H9 (cell line): ENCODE measurements at regions not wholly inside any gene's neighbourhood (a gene's known extent, or its start where the extent isn't known, plus 50 kb on each side); places are given as distances from the start of the nearest gene placed in this dataset.

Experiments
- DNase-seq: peaks from one replicate; pipeline ENCODE4 v3.0.0-alpha.2; 2017
- H2AFZ ChIP-seq: one replicate; pipeline ENCODE4 v1.6.1; 2013; ENCODE audit warnings: mild to moderate bottlenecking, low read length, control low read depth, moderate library complexity
- H2AK5ac ChIP-seq: 2 replicates; pipeline ENCODE4 v1.6.1; 2013; ENCODE audit warnings: low read length, control low read depth, mixed read lengths; ENCODE audit not compliant: insufficient read length
- H2BK120ac ChIP-seq: one replicate; pipeline ENCODE4 v1.6.1; 2013; ENCODE audit warnings: low read depth, mild to moderate bottlenecking, low read length, control low read depth, inconsistent platforms; ENCODE audit not compliant: poor library complexity, severe bottlenecking
- H2BK12ac ChIP-seq: 2 replicates; pipeline ENCODE4 v1.6.1; 2013; ENCODE audit warnings: low read length, control low read depth, mixed read lengths, low read depth; ENCODE audit not compliant: insufficient read length
- H2BK15ac ChIP-seq: 2 replicates; pipeline ENCODE4 v1.6.1; 2013; ENCODE audit warnings: low read depth, low read length, control low read depth
- H2BK20ac ChIP-seq: one replicate; pipeline ENCODE4 v1.6.1; 2013; ENCODE audit warnings: low read depth, mild to moderate bottlenecking, low read length, control low read depth, inconsistent platforms; ENCODE audit not compliant: poor library complexity, severe bottlenecking
- H2BK5ac ChIP-seq: 2 replicates; pipeline ENCODE4 v1.6.1; 2013; ENCODE audit warnings: low read length, control low read depth, mixed read lengths; ENCODE audit not compliant: insufficient read length
- H3K14ac ChIP-seq: 2 replicates; pipeline ENCODE4 v1.6.1; 2013; ENCODE audit warnings: low read length, control low read depth; ENCODE audit not compliant: insufficient read depth
- H3K18ac ChIP-seq: 2 replicates; pipeline ENCODE4 v1.6.1; 2013; ENCODE audit warnings: low read depth, mild to moderate bottlenecking, mixed read lengths, low read length, control low read depth; ENCODE audit not compliant: insufficient read length
- H3K23ac ChIP-seq: 2 replicates; pipeline ENCODE4 v1.6.1; 2013; ENCODE audit warnings: low read length, control low read depth, mixed read lengths, low read depth; ENCODE audit not compliant: insufficient read length
- H3K23me2 ChIP-seq: 2 replicates; pipeline ENCODE4 v1.6.1; 2013; ENCODE audit warnings: low read depth, mild to moderate bottlenecking, mixed read lengths, low read length, control low read depth; ENCODE audit not compliant: insufficient read length, poor library complexity, severe bottlenecking
- H3K27ac ChIP-seq: 2 replicates; pipeline ENCODE4 v1.5.1; 2013; ENCODE audit warnings: low read length, control low read depth, mixed read lengths, low read depth; ENCODE audit not compliant: insufficient read length
- H3K27me3 ChIP-seq: 2 replicates; pipeline ENCODE4 v1.6.1; 2013; ENCODE audit warnings: low read length, control low read depth, inconsistent platforms; ENCODE audit not compliant: insufficient read depth
- H3K4ac ChIP-seq: 2 replicates; pipeline ENCODE4 v1.6.1; 2013; ENCODE audit warnings: low read depth, mild to moderate bottlenecking, control low read depth, inconsistent platforms, low read length, moderate library complexity
- H3K4me1 ChIP-seq: 2 replicates; pipeline ENCODE4 v1.6.1; 2013; ENCODE audit warnings: low read length, control low read depth, inconsistent platforms; ENCODE audit not compliant: insufficient read depth
- H3K4me2 ChIP-seq: 2 replicates; pipeline ENCODE4 v1.6.1; 2013; ENCODE audit warnings: low read length, control low read depth, mixed read lengths; ENCODE audit not compliant: insufficient read length, insufficient read depth
- H3K56ac ChIP-seq: 2 replicates; pipeline ENCODE4 v1.6.1; 2013; ENCODE audit warnings: low read depth, mild to moderate bottlenecking, mixed read lengths, low read length, control low read depth; ENCODE audit not compliant: insufficient read length
- H3K79me1 ChIP-seq: 2 replicates; pipeline ENCODE4 v1.6.1; 2013; ENCODE audit warnings: low read depth, mild to moderate bottlenecking, moderate library complexity, low read length, control low read depth, inconsistent platforms; ENCODE audit not compliant: insufficient read depth, poor library complexity, severe bottlenecking
- H3K79me2 ChIP-seq: 2 replicates; pipeline ENCODE4 v1.6.1; 2013; ENCODE audit warnings: low read length, control low read depth, inconsistent platforms; ENCODE audit not compliant: insufficient read depth
- H3K9ac ChIP-seq: 2 replicates; pipeline ENCODE4 v1.6.1; 2013; ENCODE audit warnings: low read length, control low read depth, mixed read lengths; ENCODE audit not compliant: insufficient read length; ENCODE audit errors: extremely low read depth
- H3K9me3 ChIP-seq: one replicate; pipeline ENCODE4 v1.6.1; 2013; ENCODE audit warnings: low read depth, low read length, inconsistent platforms; ENCODE audit not compliant: control insufficient read depth
- H3T11ph ChIP-seq: one replicate; pipeline ENCODE4 v1.6.1; 2013; ENCODE audit warnings: mild to moderate bottlenecking, low read length, control low read depth, inconsistent platforms
- H4K20me1 ChIP-seq: one replicate; pipeline ENCODE4 v1.6.1; 2013; ENCODE audit not compliant: control insufficient read depth, insufficient read length, insufficient read depth
- H4K5ac ChIP-seq: 2 replicates; pipeline ENCODE4 v1.6.1; 2013; ENCODE audit warnings: low read depth, mild to moderate bottlenecking, mixed read lengths, low read length, control low read depth; ENCODE audit not compliant: insufficient read length
- H4K8ac ChIP-seq: replicated peaks from 2 replicates; pipeline ENCODE4 v1.6.1; 2013; ENCODE audit warnings: low read length, control low read depth, mixed read lengths, low read depth; ENCODE audit not compliant: insufficient read length
- H4K91ac ChIP-seq: 2 replicates; pipeline ENCODE4 v1.6.1; 2013; ENCODE audit warnings: low read depth, mild to moderate bottlenecking, moderate library complexity, mixed read lengths, low read length, control low read depth; ENCODE audit not compliant: insufficient read length
- H3K27ac Mint-ChIP-seq, 3 experiments: 2 replicates in 2 of 3; 3 replicates in 1 of 3; pipeline ENCODE4 v1.8.0; 2020 to 2021; ENCODE audit warnings: mixed read lengths in 3 of 3, mild to moderate bottlenecking in 1 of 3, moderate library complexity in 1 of 3
- H3K27me3 Mint-ChIP-seq: 2 replicates; pipeline ENCODE4 v1.8.0; 2021; ENCODE audit warnings: low read depth, mild to moderate bottlenecking, moderate library complexity, mixed read lengths
- H3K36me3 Mint-ChIP-seq, 3 experiments: 2 replicates in 2 of 3; 3 replicates in 1 of 3; pipeline ENCODE4 v1.8.0; 2020 to 2021; ENCODE audit warnings: low read depth in 3 of 3, mixed read lengths in 3 of 3; ENCODE audit not compliant: insufficient read depth in 1 of 3
- H3K4me1 Mint-ChIP-seq, 2 experiments: 2 replicates each; pipeline ENCODE4 v1.8.0; 2020; ENCODE audit warnings: mixed read lengths in 2 of 2
- H3K4me3 Mint-ChIP-seq, 2 experiments: 2 replicates in 1 of 2; 3 replicates in 1 of 2; pipeline ENCODE4 v1.8.0; 2020 to 2021; ENCODE audit warnings: mild to moderate bottlenecking in 2 of 2, mixed read lengths in 2 of 2, moderate library complexity in 1 of 2
- H3K9me3 Mint-ChIP-seq, 2 experiments: 2 replicates in 1 of 2; 3 replicates in 1 of 2; pipeline ENCODE4 v1.8.0; 2020; ENCODE audit warnings: mild to moderate bottlenecking in 2 of 2, mixed read lengths in 2 of 2, moderate library complexity in 1 of 2
- CTCF ChIP-seq: fragments of 200-600 bp; sonication (generic); conservative IDR thresholded peaks from 3 replicates; pipeline ENCODE4 v1.8.0; 2021; ENCODE audit warnings: antibody characterized with exemption, mild to moderate bottlenecking
- WGBS: extraction: QIAGEN DNeasy Blood & Tissue Kit; methylation state at CpG from one replicate; pipeline ENCODE4 v1.1.7; 2013; ENCODE audit warnings: missing lambda C conversion rate, low lambda C conversion rate, mixed read lengths; ENCODE audit not compliant: insufficient read length; ENCODE audit errors: extremely low coverage; 5-methylcytosine and 5-hydroxymethylcytosine counted together

- Histone ChIP-seq H3K79me2 (no peaks in the 10 kb centered on the region), H3K4me2 (no peak overlapping the region), H2BK5ac (no peak overlapping the region), H4K91ac (no peak overlapping the region), H3K4ac (no peak overlapping the region), H2AK5ac (no peak overlapping the region), H3K23me2 (no peaks in the 10 kb centered on the region), H2BK20ac (no peak overlapping the region), H3K27ac (no peak overlapping the region), H2BK15ac (no peak overlapping the region), H4K20me1 (no peaks in the 10 kb centered on the region), H3K14ac (no peak overlapping the region), H2BK12ac (no peak overlapping the region), H3T11ph (no peak overlapping the region), H3K9me3 (peaks cover 4% of the 10 kb centered on the region), H2BK120ac (no peak overlapping the region), H4K5ac (no peak overlapping the region), H3K9ac (no peak overlapping the region), H4K8ac (no peak overlapping the region), H3K27me3 (no peaks in the 10 kb centered on the region), H3K79me1 (no peaks in the 10 kb centered on the region), H3K4me1 (no peaks in the 10 kb centered on the region), H2AFZ (no peak overlapping the region), H3K56ac (no peak overlapping the region), H3K23ac (no peak overlapping the region), H3K18ac (no peak overlapping the region)
- no peak overlapping the region for H3K27ac Mint-ChIP-seq
- no peaks in the 10 kb centered on the region for H3K4me1 Mint-ChIP-seq
- no CpG with 5 or more reads among the region's 1 CpG for WGBS
- peaks cover 0 to 13% (median 7%) of the 10 kb centered on the region in 3 experiments; a peak in 5 of 7 replicates for H3K36me3 Mint-ChIP-seq
- no peaks in the 10 kb centered on the region for H3K27me3 Mint-ChIP-seq
- H3K9me3 Mint-ChIP-seq, result peaks cover 7 to 12% of the 10 kb centered on the region in 2 experiments
- H3K4me3 Mint-ChIP-seq, result no peak overlapping the region
- DNase-seq, result no peak
- no peak for TF ChIP-seq CTCF
Measured at GRCh38 chr4:96652158-96652557, 812.3 kb downstream of the PDHA2 start.
